ENCODE measurements at regions not wholly inside any gene's neighbourhood (a gene's known extent, or its start where the extent isn't known, plus 50 kb on each side); places are given as distances from the start of the nearest gene placed in this dataset.

- TF ChIP-seq CTCF (IDR thresholded peaks at IDR 0.05; ENCODE audit: poor library complexity) (no peak), EZH2 (IDR thresholded peaks at IDR 0.05; ENCODE audit: borderline replicate concordance) (no peak), EZH2phosphoT487 (IDR thresholded peaks at IDR 0.05; ENCODE audit: low read depth, severe bottlenecking, unreplicated experiment) (no peak)
Measured at GRCh38 chr18:10045296-10045891, 131.6 kb downstream of the VAPA start.

Measured in hepatocyte (in vitro differentiated cells).